HL-60/S4 treated with retinoic acid at 250 ng/mL for 4 days and 3 days (cell line): ENCODE measurements at regions not wholly inside any gene's neighbourhood (a gene's known extent, or its start where the extent isn't known, plus 50 kb on each side); places are given as distances from the start of the nearest gene placed in this dataset.

Source experiments
- in situ Hi-C: fragments of 300-500 bp; cut with MboI; formaldehyde crosslinking; loops from 2 replicates; pipeline ENCODE4 v1.7.0; 2022; ENCODE audit warnings: low sequenced_read_pairs

DNA sequence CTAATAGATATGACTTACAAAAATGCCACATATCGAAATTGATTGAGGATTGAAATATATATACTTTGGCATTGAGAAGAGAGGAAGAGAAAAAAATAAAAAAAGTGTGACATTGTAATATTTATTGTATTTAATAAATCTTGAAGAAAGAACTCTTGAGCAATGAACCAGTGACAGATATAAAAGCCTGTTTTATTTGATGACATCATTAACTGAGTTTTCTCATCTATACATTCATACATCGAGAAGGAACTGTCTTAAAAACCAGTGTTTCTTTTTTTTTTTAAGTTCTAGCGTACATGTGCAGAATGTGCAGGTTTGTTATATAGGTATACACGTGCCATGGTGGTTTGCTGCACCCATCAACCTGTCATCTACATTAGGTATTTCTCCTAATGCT, 368.2 kb downstream of the SNAPC1 start:
- in situ Hi-C loops = no loop called here

DNA sequence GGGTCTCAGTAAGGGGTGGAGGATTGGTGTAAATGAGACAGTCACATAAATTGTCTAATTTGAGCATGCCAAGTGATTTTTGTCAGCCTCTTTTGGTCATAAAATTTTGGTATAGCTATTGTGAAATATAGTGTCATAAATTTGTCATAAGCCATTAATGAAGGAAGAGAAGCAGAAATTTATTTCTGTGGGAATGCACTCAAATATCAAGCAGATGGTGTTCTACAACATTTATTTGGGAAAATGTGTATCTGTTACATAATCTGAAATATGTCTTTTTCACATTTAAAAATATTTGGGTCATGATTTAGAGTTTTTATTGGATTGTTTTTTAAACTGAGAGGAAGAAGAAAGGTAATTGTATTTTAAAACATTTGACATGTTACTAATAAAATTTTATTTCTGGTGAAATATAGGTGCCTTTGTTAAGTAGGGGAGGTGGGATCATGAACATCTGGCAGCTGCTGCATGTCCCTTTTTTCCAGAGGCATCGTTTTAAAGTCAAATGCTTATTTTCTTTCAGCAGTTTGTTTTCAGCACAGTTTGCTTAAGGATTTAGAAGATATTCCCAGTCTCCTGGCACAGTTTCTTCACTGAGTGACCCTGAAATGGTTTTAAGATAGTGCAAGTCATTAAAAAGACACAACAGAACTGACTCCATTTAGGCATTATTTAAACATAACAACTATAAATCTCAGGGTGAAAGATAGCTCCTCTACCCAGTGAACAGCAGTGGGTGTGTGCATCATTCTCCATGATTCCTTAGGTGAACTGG, 371.7 kb downstream of the SNAPC1 start:
- in situ Hi-C loops = no loop called here

DNA sequence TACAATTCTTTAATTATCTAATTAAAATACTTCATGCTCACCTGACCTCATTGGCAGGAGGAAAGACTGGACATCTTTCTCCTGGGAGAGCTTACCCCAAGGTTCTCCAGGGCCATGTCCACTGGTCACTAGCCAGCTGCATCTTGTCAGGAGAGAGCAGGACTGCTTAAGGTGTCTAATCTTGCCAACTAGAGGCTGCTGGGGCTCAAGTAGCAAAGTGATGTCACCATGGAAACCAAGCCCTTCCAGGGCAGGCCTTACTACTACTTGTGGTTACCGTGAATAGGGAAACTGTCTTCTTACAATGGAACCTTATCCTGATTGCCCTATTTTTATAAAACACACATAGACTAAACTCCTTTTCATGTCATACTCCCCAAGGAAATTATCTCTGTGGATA, 376.4 kb downstream of the SNAPC1 start:
- in situ Hi-C loops = no loop called here

DNA sequence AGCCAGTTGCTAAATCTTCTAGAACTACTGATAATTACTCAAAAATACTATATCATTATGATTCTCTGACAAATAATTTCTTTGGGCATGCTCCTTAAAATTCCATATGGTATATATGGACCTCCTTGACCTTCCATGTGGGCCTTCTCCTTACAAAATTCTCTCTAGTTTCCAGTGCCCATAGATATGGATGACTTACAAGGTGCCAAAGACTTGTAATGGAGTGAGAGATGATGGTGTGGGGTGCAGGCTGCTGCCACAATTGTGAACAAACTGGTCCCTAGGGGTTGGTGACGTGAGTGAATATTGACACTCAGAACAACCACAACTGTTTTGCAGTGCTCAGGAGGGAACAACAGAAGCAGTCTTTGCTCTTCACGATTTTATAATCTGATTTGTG, 378.9 kb downstream of the SNAPC1 start:
- in situ Hi-C loops = no loop called here

DNA sequence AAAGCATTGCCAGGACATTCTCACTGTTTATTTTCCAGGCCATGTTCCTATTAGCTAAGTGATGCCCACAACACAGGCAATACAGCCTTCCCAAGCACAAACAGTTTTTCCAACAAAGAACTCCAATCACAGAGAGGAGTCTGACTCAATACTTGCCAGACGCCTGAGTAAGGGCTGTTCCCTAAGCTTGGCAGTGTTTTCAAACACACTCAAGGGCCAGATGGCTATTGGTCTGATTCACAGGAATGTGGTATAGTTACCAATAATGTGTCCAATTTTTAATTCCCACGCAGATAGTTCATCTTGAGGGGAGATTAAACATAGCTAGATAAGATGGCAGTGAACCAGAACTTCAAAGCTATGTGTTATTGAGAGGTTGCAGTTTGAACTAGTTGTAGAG, 381.0 kb downstream of the SNAPC1 start:
- in situ Hi-C loops = no loop called here

DNA sequence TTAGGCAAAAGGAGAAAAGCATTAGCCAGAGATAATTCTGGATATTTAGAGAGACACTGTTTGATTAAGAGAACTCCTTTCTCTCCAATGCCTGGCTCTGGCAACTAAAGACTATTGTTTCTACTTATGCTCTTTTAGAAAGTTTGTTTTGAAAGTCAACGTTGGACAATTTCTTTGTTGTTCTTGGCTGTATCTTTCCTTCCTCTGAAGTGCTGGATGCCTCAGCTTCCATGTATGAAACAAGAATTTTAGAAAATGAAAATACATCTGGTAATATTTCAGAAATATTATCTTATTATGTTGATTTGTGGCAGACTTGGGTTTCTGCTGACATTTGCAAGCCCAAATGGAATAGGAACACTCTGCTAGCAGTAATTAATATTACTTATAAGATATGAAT, 382.6 kb downstream of the SNAPC1 start:
- in situ Hi-C loops = no loop called here

DNA sequence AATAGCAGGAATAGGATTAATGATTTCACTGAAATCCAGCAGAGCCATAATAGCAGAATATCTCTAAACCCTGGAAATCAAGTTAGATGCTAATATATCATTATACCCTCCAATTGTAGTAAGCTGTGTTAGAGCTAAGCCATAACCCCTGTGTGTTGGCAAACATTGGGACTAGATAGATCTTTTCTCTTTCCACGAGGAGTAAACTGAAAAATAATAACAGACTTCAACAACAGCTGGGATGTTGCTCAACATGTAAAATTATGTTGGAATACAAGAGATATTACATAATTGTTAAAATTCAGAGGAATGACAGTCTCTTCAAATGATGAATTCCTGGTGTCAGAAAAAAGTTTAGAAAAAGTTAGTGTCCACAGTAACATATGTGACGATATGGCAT, 383.8 kb downstream of the SNAPC1 start:
- in situ Hi-C loops = no loop called here

DNA sequence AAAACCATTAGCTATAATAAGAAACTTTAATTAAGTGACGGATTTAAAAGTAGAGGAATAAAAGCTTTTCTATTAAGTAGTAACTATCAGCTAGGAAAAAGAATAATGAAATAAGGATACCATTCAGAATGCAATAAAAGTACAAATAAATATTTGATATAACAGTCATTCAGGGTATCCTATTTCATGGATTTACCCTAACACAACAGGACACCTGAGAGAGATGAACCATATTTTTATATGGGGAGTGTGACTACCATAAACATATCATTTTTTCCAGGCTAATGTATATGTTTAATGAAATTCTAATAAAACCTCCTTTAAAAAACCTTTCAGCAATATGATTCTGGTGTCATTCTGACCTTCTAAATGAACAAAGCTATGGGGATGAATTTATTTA, 393.8 kb downstream of the SNAPC1 start:
- in situ Hi-C loops = no loop called here

DNA sequence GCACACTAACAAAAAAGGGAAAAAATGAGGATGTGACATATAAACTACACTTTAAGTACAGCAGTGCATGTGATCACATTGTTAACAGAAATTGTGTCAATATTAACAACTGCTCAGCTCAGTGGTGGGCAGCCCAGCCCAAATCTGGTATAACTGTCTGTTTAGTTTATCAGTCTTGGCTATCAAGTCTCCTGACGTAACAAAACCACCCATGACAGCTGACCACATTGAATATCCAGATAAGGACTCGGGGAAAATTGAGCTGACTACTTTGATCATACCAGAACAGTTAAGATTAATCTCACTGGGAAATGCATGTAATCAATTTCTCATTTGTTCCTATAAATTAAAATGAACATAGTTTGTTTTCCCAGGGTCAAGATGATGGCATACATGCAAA, 396.6 kb downstream of the SNAPC1 start:
- in situ Hi-C loops = no loop called here

DNA sequence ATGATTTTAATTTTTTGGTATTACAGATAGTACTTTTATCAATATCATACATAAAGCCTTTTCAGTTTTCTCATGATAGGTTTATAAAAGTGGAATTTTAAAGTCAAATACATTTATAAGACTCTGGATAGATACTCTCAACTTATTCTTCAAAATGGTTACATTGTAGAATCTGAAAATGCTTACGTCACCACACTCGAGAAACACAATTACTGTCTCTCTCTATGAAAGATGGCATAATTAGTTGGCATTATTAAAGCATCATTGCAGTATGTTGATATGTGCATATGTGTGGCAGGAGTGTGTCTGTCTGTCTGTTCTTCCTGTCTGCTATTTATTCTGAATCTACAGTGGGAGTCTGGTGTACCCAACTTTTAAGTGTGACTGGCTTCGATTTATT, 397.1 kb downstream of the SNAPC1 start:
- in situ Hi-C loops = no loop called here

DNA sequence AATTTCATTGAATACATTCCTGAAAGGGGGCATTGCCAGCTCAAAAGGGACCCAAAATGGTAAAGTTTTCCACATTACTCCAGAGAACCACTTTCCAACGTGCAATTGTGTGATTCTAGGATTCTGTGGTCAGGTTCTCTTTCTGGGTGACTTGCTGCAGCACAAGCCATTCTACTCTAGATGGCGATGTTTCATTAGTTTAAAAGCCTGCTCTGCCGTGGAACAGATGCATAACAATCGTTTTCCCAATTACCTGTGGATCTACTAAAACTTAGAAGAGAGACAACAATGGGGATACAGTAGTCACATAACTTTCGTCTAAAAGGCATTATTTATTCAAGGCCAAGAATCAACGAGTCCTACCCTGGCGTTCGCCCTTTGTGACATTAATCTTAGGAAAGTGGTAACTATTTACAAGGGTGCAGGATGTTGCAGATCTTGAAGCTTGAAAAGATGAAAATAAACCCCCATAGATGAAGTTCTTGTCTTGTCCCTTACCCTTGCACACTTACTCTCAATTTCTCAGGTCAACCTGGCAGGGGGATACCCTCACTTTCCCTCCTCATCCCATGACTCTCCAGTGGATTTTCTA, 400.9 kb downstream of the SNAPC1 start:
- in situ Hi-C loops = no loop called here

DNA sequence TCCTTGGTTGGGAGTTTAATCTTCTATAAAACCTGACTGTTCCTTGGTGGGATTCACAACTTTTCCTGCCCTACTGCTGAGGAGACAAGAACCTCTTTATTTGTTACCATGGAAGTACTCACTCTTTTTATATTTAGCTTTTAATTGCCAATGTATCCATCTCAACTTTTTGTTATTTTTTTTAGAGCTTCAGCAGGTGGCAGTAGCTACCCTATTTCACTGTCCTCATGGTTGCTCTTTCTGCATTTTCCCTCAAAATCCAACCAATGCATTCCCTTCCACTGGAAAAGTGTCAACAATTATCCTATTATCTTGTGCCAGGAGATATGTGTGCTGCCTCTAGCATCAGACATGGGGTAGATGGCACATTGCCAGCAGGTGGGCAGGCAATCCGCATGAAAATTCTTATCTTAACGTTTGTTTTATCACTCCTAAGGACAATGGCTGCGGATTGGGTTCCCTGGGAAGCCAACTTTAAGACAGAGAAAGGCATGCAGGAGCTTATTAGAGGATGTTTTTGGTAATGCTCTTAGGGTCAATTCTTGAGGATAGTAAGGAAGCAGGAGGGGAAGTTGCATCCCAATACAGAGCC, 406.4 kb downstream of the SNAPC1 start:
- in situ Hi-C loops = no loop called here

DNA sequence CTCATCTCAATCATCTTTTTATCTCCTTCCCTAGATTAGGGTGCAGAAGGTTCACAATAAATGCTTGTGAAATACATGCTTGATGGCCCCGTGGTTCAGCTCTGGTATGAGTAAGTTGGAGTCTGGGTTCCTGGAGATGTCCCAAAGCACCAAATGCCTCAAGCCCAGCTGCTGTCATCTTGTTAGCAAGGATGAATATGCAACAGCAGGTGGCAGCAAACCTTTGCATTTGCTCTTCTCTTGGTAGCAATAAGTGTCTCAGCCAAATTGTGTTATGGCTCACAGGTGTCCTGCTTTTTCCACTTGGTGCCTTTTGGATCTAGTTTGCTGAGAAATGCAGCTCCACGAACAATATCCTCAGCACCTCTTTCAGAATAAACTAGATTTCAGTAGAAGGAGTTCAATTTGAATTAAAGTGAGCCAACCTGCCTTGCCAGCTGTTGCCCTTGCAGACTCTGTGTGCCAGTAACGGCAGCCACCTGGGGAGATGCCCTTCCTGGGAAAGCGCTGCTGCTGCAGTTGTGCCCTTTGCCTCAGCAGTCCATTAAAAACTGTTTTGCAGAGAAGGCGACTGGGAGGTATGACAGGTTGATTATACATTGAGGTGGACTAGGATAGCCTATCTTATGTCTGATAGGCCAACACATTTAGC, 417.3 kb downstream of the SNAPC1 start:
- in situ Hi-C loops = no loop called here

DNA sequence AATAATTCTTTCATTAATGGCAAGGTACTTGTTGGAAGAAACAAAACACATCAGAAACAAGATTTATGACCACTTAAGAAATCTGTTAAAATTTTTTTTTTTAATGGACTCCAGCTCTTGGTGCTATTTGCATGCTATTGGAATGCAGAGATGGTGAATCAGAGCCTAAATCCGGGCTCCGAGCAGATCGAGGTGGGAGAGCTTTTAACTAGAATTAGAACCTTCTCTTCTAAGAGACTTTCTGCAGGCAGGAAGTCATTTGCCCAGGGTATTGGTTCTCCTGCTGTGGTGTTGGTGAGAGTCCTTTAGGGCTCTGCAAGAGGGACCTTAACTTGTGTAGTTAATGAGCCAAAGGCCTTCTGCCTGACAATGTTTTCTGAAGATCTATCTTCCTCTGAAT, 419.4 kb downstream of the SNAPC1 start:
- in situ Hi-C loops = no loop called here

DNA sequence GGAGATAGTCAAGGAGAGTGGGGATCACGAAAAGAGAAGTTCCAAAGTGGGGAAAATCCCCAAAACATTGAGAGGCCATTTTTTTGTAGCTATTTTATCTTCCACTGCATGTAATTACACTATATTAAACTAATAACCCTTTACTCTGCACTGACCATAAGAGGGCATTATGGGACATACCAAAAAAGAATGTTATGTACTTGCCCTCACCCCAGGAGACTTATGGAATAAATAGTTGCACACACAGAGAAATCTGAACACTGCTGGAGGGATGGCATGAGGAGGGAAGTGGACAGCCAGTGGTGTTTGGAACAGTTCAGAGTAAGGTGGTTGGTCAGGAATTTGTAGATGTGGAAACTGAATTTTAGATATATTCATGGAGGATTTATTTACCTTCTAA, 422.9 kb downstream of the SNAPC1 start:
- in situ Hi-C loops = no loop called here

DNA sequence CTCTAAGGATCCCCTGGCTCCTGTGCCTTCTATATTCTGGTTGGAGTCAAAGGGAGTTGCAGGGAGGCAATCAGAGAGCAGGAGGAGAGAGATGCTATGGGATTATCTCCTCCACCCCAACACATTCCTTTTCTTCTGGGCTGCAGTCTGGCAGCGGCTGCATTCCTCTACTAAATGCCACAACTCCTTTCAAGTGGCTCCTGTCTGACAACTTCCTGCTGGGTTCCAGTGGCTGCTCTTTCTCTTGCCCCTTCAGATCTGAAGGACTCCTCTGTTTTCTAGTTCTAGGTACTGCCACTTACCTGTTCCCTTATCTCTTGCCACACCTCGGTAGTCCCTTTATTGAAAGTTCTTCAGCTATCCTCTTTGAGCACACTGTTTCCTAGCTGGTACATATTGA, 425.0 kb downstream of the SNAPC1 start:
- in situ Hi-C loops = no loop called here

DNA sequence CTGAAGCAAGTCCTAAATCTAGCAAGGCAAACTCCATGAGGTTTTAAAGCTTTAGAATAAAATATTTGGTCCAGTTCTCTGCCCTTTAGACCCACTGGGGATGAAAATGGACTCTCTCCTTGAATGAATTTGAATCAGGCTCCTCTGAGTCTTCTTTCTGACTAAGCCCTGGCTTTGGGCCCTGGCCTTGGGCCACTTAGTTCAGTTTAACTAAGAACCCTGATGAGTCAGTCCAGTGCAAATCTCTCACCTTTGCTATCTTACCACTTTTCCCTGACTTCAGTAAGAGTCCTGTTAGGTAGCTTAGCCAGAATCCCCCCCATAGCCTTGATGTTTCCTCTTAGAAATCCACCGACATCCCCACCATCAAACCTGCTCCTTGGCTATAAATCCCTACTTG, 427.5 kb downstream of the SNAPC1 start:
- in situ Hi-C loops = no loop called here

DNA sequence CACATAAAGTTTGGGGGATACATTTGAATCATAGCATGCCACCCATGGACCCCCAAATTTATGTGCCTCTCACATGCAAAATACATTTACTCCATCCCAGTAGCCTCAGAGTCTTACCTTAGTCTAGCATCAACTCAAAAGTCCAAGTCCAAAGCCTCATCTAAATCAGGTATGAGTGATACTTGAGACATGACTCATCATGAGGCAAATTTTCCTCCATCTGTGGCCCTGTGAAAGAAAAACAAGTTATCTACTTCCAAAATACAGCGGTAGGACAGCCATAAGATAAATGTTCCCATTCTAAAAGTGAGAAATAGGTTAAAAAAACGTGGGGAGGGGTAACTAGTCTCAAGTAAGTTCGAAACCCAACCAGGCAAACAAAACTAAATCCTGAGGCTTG, 444.2 kb downstream of the SNAPC1 start:
- in situ Hi-C loops = no loop called here

DNA sequence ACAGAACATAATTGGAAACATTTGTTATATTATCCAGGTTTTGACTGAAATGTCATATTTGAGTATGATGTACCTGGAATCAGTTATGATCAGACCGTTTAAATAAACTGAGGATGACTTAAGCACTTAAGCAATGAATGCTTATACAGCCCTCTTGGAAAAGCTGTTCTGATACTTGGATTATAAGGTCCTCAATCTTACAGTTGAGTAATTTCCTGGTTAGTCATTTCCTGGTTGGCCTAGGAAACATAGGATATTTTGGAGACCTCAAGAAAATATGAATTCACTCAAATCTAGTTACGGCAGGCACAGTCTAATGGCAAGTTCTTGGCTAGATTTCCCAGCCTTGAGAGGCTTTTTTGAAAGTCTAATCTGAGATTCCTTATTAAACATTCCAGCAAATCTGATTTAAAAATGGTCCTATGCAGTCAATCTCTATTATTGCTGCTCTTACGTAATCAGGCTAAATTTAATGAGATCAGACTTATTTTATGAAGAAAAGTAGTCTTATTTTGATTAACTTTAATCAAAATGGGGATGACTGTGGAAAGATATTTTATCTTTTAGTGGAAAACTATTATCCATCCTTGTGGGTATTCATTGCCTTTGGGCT, 447.2 kb downstream of the SNAPC1 start:
- in situ Hi-C loops = no loop called here

DNA sequence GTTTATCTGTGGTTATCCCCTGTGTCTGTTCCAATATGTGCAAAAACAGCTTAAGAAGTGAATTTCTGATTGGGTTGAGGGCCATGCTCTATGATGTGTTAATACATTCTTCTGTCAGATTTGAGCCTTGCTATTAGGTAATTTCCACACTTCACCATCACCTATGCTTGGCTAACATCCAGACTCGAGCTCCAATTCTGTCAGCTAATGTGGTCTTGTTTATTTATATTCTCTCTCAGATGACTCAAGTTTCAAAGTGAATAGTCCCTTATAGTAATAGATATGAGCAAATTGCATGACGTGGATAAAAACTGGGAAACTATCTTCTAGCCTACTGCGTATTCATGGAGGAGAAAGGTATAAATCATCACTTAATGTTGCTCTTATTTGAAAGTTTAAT, 451.3 kb downstream of the SNAPC1 start:
- in situ Hi-C loops = no loop called here

DNA sequence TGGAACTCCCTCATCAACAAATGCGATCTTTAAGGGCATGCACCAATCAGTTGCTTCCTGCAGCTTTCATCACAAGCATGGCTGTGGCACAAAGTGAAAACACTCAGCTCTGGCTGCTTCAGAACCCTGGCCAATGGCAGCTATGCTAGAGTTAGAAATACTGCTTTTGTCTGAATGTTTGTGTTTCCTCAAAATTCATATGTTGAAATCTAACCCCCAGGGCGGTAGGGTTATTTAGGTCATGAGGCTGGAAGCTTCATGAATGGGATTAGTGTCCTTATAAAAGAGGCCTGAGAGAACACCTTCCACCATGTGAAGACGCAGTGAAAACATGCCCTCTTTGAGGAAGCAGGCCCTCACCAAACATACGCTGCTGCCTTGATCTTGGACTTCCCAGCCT, 453.9 kb downstream of the SNAPC1 start:
- in situ Hi-C loops = no loop called here

DNA sequence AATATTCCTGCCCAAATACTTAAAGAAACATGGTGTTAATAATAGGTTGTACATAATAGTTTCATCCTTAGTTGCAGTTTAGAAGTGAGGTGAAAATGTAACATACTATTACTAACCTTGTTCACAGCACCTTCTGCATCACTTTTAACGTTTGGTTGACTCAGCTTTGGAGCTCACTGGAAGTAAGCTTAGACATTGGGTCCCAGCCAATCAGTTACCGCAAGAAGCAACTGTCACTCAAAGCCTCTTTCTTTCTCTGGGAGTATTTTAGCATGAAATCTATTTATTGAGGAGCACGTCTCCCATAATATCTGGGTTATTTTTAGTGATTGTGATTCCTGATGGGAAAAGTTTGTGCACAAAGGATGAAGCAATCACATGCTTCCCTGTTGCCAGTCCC, 472.6 kb downstream of the SNAPC1 start:
- in situ Hi-C loops = no loop called here
